T-helper 2 cell treated with Interferon-gamma antibody and Interleukin-4, amounts not matched to agents 5 μg/mL and 100 μg/mL, for 36 hours (primary cell): ENCODE measurements at regions not wholly inside any gene's neighbourhood (a gene's known extent, or its start where the extent isn't known, plus 50 kb on each side); places are given as distances from the start of the nearest gene placed in this dataset.
"Not testable (repeated sequence)": the region's sequence is repeated elsewhere in the genome, so short reads cannot be mapped to it uniquely, and the experiment has no call there.

ENCODE experiments used
- DNase-seq: peaks from one replicate; pipeline ENCODE4 v3.0.0; 2021; ENCODE audit warnings: low spot score
- H3K27ac Mint-ChIP-seq: one replicate; pipeline ENCODE4 v1.8.0; 2021; ENCODE audit warnings: mild to moderate bottlenecking, mixed read lengths
- H3K27me3 Mint-ChIP-seq: one replicate; pipeline ENCODE4 v1.8.0; 2021; ENCODE audit warnings: low read depth, mixed read lengths
- H3K36me3 Mint-ChIP-seq: one replicate; pipeline ENCODE4 v1.8.0; 2021; ENCODE audit warnings: low read depth, mixed read lengths
- H3K4me1 Mint-ChIP-seq: one replicate; pipeline ENCODE4 v1.8.0; 2021; ENCODE audit warnings: low read depth, mixed read lengths
- H3K4me3 Mint-ChIP-seq: one replicate; pipeline ENCODE4 v1.8.0; 2022; ENCODE audit warnings: mild to moderate bottlenecking, moderate library complexity, mixed read lengths
- H3K9me3 Mint-ChIP-seq: one replicate; pipeline ENCODE4 v1.8.0; 2021; ENCODE audit warnings: mixed read lengths

GRCh38 chr3:177618873-177619733, 421.8 kb upstream of the TBL1XR1 start:
- Mint-ChIP-seq H3K36me3 (no peaks in the 10 kb centered on the region), H3K27ac (no peak overlapping the region), H3K27me3 (no peaks in the 10 kb centered on the region), H3K9me3 (no peaks in the 10 kb centered on the region), H3K4me3 (no peak overlapping the region), H3K4me1 (peaks cover 8% of the 10 kb centered on the region)
- no peak for DNase-seq

- Mint-ChIP-seq H3K27me3 (no peaks in the 10 kb centered on the region), H3K4me1 (peaks cover 9% of the 10 kb centered on the region), H3K36me3 (no peaks in the 10 kb centered on the region), H3K27ac (no peak overlapping the region), H3K4me3 (no peak overlapping the region), H3K9me3 (no peaks in the 10 kb centered on the region)
- DNase-seq, result no peak
Measured at GRCh38 chr3:177620073-177620472, 422.8 kb upstream of the TBL1XR1 start.

GRCh38 chr3:177622520-177622919, 425.2 kb upstream of the TBL1XR1 start:
- Mint-ChIP-seq H3K4me1 (peaks cover 8% of the 10 kb centered on the region), H3K27me3 (no peaks in the 10 kb centered on the region), H3K27ac (no peak overlapping the region), H3K9me3 (no peaks in the 10 kb centered on the region), H3K4me3 (no peak overlapping the region), H3K36me3 (no peaks in the 10 kb centered on the region)
- no peak for DNase-seq

- DNase-seq, result no peak
- peaks cover 8% of the 10 kb centered on the region for H3K4me1 Mint-ChIP-seq
- no peak overlapping the region for H3K4me3 Mint-ChIP-seq
- no peak overlapping the region for H3K27ac Mint-ChIP-seq
- H3K9me3 Mint-ChIP-seq, result peaks cover 3% of the 10 kb centered on the region
- no peaks in the 10 kb centered on the region for H3K36me3 Mint-ChIP-seq
- peaks cover 1% of the 10 kb centered on the region for H3K27me3 Mint-ChIP-seq
Measured at GRCh38 chr3:177622982-177623617, 425.8 kb upstream of the TBL1XR1 start.

- no peak overlapping the region for H3K4me3 Mint-ChIP-seq
Measured at GRCh38 chr3:177624528-177625495, 427.5 kb upstream of the TBL1XR1 start.

GRCh38 chr3:177626045-177626444, 428.8 kb upstream of the TBL1XR1 start:
- no peak overlapping the region for H3K27ac Mint-ChIP-seq

More at GRCh38 chr3:177624528-177625495, 427.5 kb upstream of the TBL1XR1 start:
- Mint-ChIP-seq H3K4me1 (peaks cover 9% of the 10 kb centered on the region), H3K27ac (no peak overlapping the region), H3K27me3 (peaks cover 2% of the 10 kb centered on the region), H3K9me3 (peaks cover 6% of the 10 kb centered on the region), H3K36me3 (no peaks in the 10 kb centered on the region)
- no peak for DNase-seq

GRCh38 chr3:177628095-177628719, 430.9 kb upstream of the TBL1XR1 start:
- H3K27me3 Mint-ChIP-seq, H3K27ac Mint-ChIP-seq, H3K4me3 Mint-ChIP-seq, H3K4me1 Mint-ChIP-seq, H3K9me3 Mint-ChIP-seq, DNase-seq, H3K36me3 Mint-ChIP-seq: not testable (repeated sequence)

More at GRCh38 chr3:177626045-177626444, 428.8 kb upstream of the TBL1XR1 start:
- no peak for DNase-seq
- peaks cover 9% of the 10 kb centered on the region for H3K4me1 Mint-ChIP-seq
- peaks cover 6% of the 10 kb centered on the region for H3K9me3 Mint-ChIP-seq
- peaks cover 2% of the 10 kb centered on the region for H3K27me3 Mint-ChIP-seq
- no peak overlapping the region for H3K4me3 Mint-ChIP-seq
- H3K36me3 Mint-ChIP-seq, result no peaks in the 10 kb centered on the region

- Mint-ChIP-seq H3K4me1 (peaks cover 5% of the 10 kb centered on the region), H3K36me3 (no peaks in the 10 kb centered on the region), H3K4me3 (no peak overlapping the region), H3K27ac (no peak overlapping the region), H3K27me3 (peaks cover 2% of the 10 kb centered on the region), H3K9me3 (peaks cover 6% of the 10 kb centered on the region)
- DNase-seq, result no peak
Measured at GRCh38 chr3:177629276-177629675, 432.0 kb upstream of the TBL1XR1 start.

GRCh38 chr3:177633671-177634207, 436.5 kb upstream of the TBL1XR1 start:
- Mint-ChIP-seq H3K27ac (no peak overlapping the region), H3K4me1 (peaks cover 5% of the 10 kb centered on the region), H3K4me3 (no peak overlapping the region), H3K27me3 (peaks cover 4% of the 10 kb centered on the region), H3K36me3 (no peaks in the 10 kb centered on the region), H3K9me3 (peaks cover 4% of the 10 kb centered on the region)
- no peak for DNase-seq

GRCh38 chr3:177635601-177636106, 438.4 kb upstream of the TBL1XR1 start:
- H3K9me3 Mint-ChIP-seq, result peaks cover 13% of the 10 kb centered on the region
- H3K36me3 Mint-ChIP-seq, H3K4me3 Mint-ChIP-seq, DNase-seq, H3K27ac Mint-ChIP-seq, H3K4me1 Mint-ChIP-seq, H3K27me3 Mint-ChIP-seq: not testable (repeated sequence)

GRCh38 chr3:177640319-177640965, 443.2 kb upstream of the TBL1XR1 start:
- Mint-ChIP-seq H3K9me3 (peaks cover 13% of the 10 kb centered on the region), H3K4me3 (no peak overlapping the region), H3K27me3 (peaks cover 4% of the 10 kb centered on the region), H3K36me3 (peaks cover 2% of the 10 kb centered on the region), H3K4me1 (peaks cover 18% of the 10 kb centered on the region), H3K27ac (no peak overlapping the region)
- DNase-seq, result no peak

GRCh38 chr3:177641206-177641605, 443.9 kb upstream of the TBL1XR1 start:
- peaks cover 2% of the 10 kb centered on the region for H3K36me3 Mint-ChIP-seq
- no peak for DNase-seq
- peaks cover 9% of the 10 kb centered on the region for H3K9me3 Mint-ChIP-seq
- H3K27me3 Mint-ChIP-seq, result no peaks in the 10 kb centered on the region
- H3K4me1 Mint-ChIP-seq, result peaks cover 14% of the 10 kb centered on the region
- no peak overlapping the region for H3K4me3 Mint-ChIP-seq
- no peak overlapping the region for H3K27ac Mint-ChIP-seq
